ENCODE measurements at regions not wholly inside any gene's neighbourhood (a gene's known extent, or its start where the extent isn't known, plus 50 kb on each side); places are given as distances from the start of the nearest gene placed in this dataset.

- POLR2A ChIA-PET: no interaction called here
- CTCF ChIA-PET: no interaction called here
- WGBS (ENCODE audit: missing lambda C conversion rate): 5% methylated on average over 1 of the region's 1 CpG
- Histone ChIP-seq H3K4me2 (no peak overlapping the region), H3K4me1 (no peaks in the 10 kb centered on the region), H3K9me3 (no peaks in the 10 kb centered on the region; the same call in 2 of the 3 replicates), H3K4me3 (no peak overlapping the region), H3K27ac (no peak overlapping the region)
- DNase-seq (ENCODE audit: low read depth in 1 of 2, low spot score in 1 of 2): no peak
- no peak for TF ChIP-seq NFE2L2 (conservative IDR thresholded peaks at IDR 0.05; ENCODE audit: low read length)
- TF ChIP-seq EP300 (IDR thresholded peaks at IDR 0.05): no peak
- TF ChIP-seq GATA3 (IDR thresholded peaks at IDR 0.05; ENCODE audit: borderline replicate concordance): no peak
- TF ChIP-seq TFCP2L1 (CRISPR knock-in tag; IDR thresholded peaks at IDR 0.05): no peak
- TF ChIP-seq KDM1A (IDR thresholded peaks at IDR 0.05; ENCODE audit: low read depth): no peak
- no peak for TF ChIP-seq MAZ (IDR thresholded peaks at IDR 0.05; ENCODE audit: borderline replicate concordance, low read depth, low read length)
- no peak for TF ChIP-seq E2F6 (IDR thresholded peaks at IDR 0.05; ENCODE audit: borderline replicate concordance, low read depth)
- no peak for TF ChIP-seq SREBF2 (IDR thresholded peaks at IDR 0.05)
- no peak for TF ChIP-seq NR3C1 (IDR thresholded peaks at IDR 0.05)
- TF ChIP-seq CEBPB (IDR thresholded peaks at IDR 0.05): no peak
- no peak for TF ChIP-seq ZNF302 (CRISPR knock-in tag; IDR thresholded peaks at IDR 0.05)
- TF ChIP-seq ESRRA (IDR thresholded peaks at IDR 0.05; ENCODE audit: borderline replicate concordance, low read length): no peak
- no peak for TF ChIP-seq RARB (CRISPR knock-in tag; IDR thresholded peaks at IDR 0.05)
- no peak for TF ChIP-seq HOXB13 (CRISPR knock-in tag; IDR thresholded peaks at IDR 0.05; ENCODE audit: low read depth)
- no peak for TF ChIP-seq HMGXB4 (CRISPR knock-in tag; IDR thresholded peaks at IDR 0.05; ENCODE audit: borderline replicate concordance)
- no peak for ATAC-seq
- no peak for FAIRE-seq
Measured at GRCh38 chr12:84785951-84786350, 126.6 kb downstream of the SLC6A15 start.

- 50% methylated on average over 1 of the region's 1 CpG for WGBS (ENCODE audit: missing lambda C conversion rate)
- no peaks in the 10 kb centered on the region; the same call in 2 of the 3 replicates for H3K9me3 ChIP-seq
- POLR2A ChIA-PET: no interaction called here
- no peaks in the 10 kb centered on the region for H3K4me1 ChIP-seq
- ATAC-seq (no peak), FAIRE-seq (no peak), DNase-seq (ENCODE audit: low read depth in 1 of 2, low spot score in 1 of 2) (no peak)
- no peak overlapping the region for H3K4me3 ChIP-seq
- TF ChIP-seq EHMT2 (IDR thresholded peaks at IDR 0.05; ENCODE audit: low read depth): no peak
- no peak for TF ChIP-seq CEBPB (IDR thresholded peaks at IDR 0.05)
- no peak for TF ChIP-seq REST (IDR thresholded peaks at IDR 0.05)
- TF ChIP-seq POLR2A (IDR thresholded peaks at IDR 0.05; ENCODE audit: low read length): no peak
- no peak for TF ChIP-seq ATOH8 (CRISPR knock-in tag; IDR thresholded peaks at IDR 0.05; ENCODE audit: low read depth)
- no peak for TF ChIP-seq RARB (CRISPR knock-in tag; IDR thresholded peaks at IDR 0.05)
- TF ChIP-seq POLR2AphosphoS2 (conservative IDR thresholded peaks at IDR 0.05; ENCODE audit: low read length): no peak
- no peak for TF ChIP-seq EHF (CRISPR knock-in tag; IDR thresholded peaks at IDR 0.05)
- TF ChIP-seq SMC3 (IDR thresholded peaks at IDR 0.05): no peak
- TF ChIP-seq MAZ (IDR thresholded peaks at IDR 0.05; ENCODE audit: borderline replicate concordance, low read depth, low read length): no peak
- no peak for TF ChIP-seq BCL3 (IDR thresholded peaks at IDR 0.05)
- no peak for TF ChIP-seq RNF2 (IDR thresholded peaks at IDR 0.05; ENCODE audit: borderline replicate concordance, low read depth)
- TF ChIP-seq ZNF302 (CRISPR knock-in tag; IDR thresholded peaks at IDR 0.05): no peak
- TF ChIP-seq ZFP36 (IDR thresholded peaks at IDR 0.05; ENCODE audit: borderline replicate concordance, partially characterized antibody): no peak
- no peak for TF ChIP-seq USF2 (IDR thresholded peaks at IDR 0.05)
- H3K27ac ChIP-seq: no peak overlapping the region
- no peak overlapping the region for H3K4me2 ChIP-seq
- CTCF ChIA-PET: no interaction called here
Measured at GRCh38 chr12:84785281-84785680, 127.3 kb downstream of the SLC6A15 start.

Measured in A549 (cell line).